K562 (cell line): ENCODE measurements at regions not wholly inside any gene's neighbourhood (a gene's known extent, or its start where the extent isn't known, plus 50 kb on each side); places are given as distances from the start of the nearest gene placed in this dataset.

Source experiments
- ATAC-seq: fragments of 200-7000 bp; cut with Tn5 transposase; 3 replicates; pipeline ENCODE4 v1.9.1; 2020; ENCODE audit warnings: moderate library complexity
- BruUV-seq: library from RNA; stranded (reverse); fragments of 400-500 nt; replicated peaks from 2 replicates; lab custom pipeline; 2021; lab: Mats Ljungman, UMichigan
- CTCF ChIA-PET: fragments of 300-600 bp; formaldehyde crosslinking; extraction: SDS; loops from one replicate; lab custom pipeline; 2021; ENCODE audit warnings: low intra/inter-chr PET ratio; lab: Yijun Ruan, JAX
- POLR2A ChIA-PET: fragments of 300-600, 350-650 bp; sonication (Branson Sonifier 250); formaldehyde crosslinking; extraction: SDS; loops from one replicate; lab custom pipeline; 2021; ENCODE audit warnings: antibody characterized with exemption, inconsistent platforms; lab: Yijun Ruan, JAX
- DNase-seq, 4 experiments: peaks; one replicate each; pipeline versions ENCODE4 v3.0.0 to v3.0.0-alpha.2; 2011 to 2018; ENCODE audit warnings: low spot score in 3 of 4, mixed read lengths in 3 of 4; ENCODE audit errors: extremely low read depth in 1 of 4
- FAIRE-seq: peaks from 2 replicates; lab custom pipeline; 2011; peaks lifted over from hg19 to GRCh38; lab: Jason Lieb, UNC
- H2AFZ ChIP-seq: 2 replicates; pipeline ENCODE4 v1.6.0; 2011; ENCODE audit warnings: low read depth, low read length, control low read depth, inconsistent platforms
- H3K27ac ChIP-seq: fragments of 200-600 bp; 3 replicates; pipeline ENCODE4 v1.8.0; 2011; ENCODE audit warnings: low read depth, mild to moderate bottlenecking, control low read depth, inconsistent platforms, low read length, moderate library complexity, mixed read lengths; ENCODE audit errors: extremely low read depth
- H3K27me3 ChIP-seq, 2 experiments: fragments of 300-600 bp in 1 of 2; 2 replicates in 1 of 2; 3 replicates in 1 of 2; pipeline versions ENCODE4 v1.6.0 to v1.8.0; 2011; ENCODE audit warnings: inconsistent platforms in 2 of 2, low read length in 2 of 2, mild to moderate bottlenecking in 1 of 2, mixed read lengths in 1 of 2, moderate library complexity in 1 of 2; ENCODE audit not compliant: control insufficient read depth in 2 of 2, insufficient read depth in 2 of 2
- H3K36me3 ChIP-seq: fragments of 300-600 bp; 3 replicates; pipeline ENCODE4 v1.8.0; 2011; ENCODE audit warnings: mild to moderate bottlenecking, low read length, inconsistent platforms; ENCODE audit not compliant: control insufficient read depth, insufficient read depth
- H3K4me1 ChIP-seq, 2 experiments: fragments of 200-600 bp in 1 of 2; replicated peaks in 1 of 2; 2 replicates in 1 of 2; 3 replicates in 1 of 2; pipeline versions ENCODE4 v1.5.1 to v1.8.0; 2011; ENCODE audit warnings: inconsistent platforms in 2 of 2, low read length in 2 of 2, mild to moderate bottlenecking in 1 of 2, mixed read lengths in 1 of 2, moderate library complexity in 1 of 2; ENCODE audit not compliant: control insufficient read depth in 2 of 2, insufficient read depth in 2 of 2
- H3K4me2 ChIP-seq: 2 replicates; pipeline ENCODE4 v1.6.1; 2011; ENCODE audit warnings: low read length, control low read depth, inconsistent platforms, mixed read lengths; ENCODE audit not compliant: insufficient read depth
- H3K4me3 ChIP-seq: fragments of 200-600 bp; sonication (generic), shearing (Covaris generic); 2 replicates; pipeline ENCODE4 v1.5.1; 2016; ENCODE audit warnings: control low read depth, inconsistent platforms
- H3K79me2 ChIP-seq: fragments of 200-600 bp; 3 replicates; pipeline ENCODE4 v1.8.0; 2011; ENCODE audit warnings: low read length, inconsistent platforms; ENCODE audit not compliant: control insufficient read depth, insufficient read depth
- H3K9ac ChIP-seq, 2 experiments: 2 replicates each; pipeline versions ENCODE4 v1.6.0 to v1.6.1; 2011; ENCODE audit warnings: low read depth in 2 of 2, low read length in 2 of 2, control low read depth in 1 of 2, inconsistent platforms in 1 of 2, mild to moderate bottlenecking in 1 of 2, mixed read lengths in 1 of 2; ENCODE audit not compliant: insufficient read depth in 1 of 2
- H3K9me1 ChIP-seq: one replicate; pipeline ENCODE4 v1.6.0; 2011; ENCODE audit warnings: inconsistent platforms, mild to moderate bottlenecking, low read length, moderate library complexity; ENCODE audit not compliant: control insufficient read depth, insufficient read depth
- H3K9me3 ChIP-seq: replicated peaks from 2 replicates; pipeline ENCODE4 v1.5.1; 2011; ENCODE audit warnings: low read depth, low read length, inconsistent platforms; ENCODE audit not compliant: control insufficient read depth, insufficient read depth
- H4K20me1 ChIP-seq: replicated peaks from 2 replicates; pipeline ENCODE4 v1.6.1; 2011; ENCODE audit warnings: low read length, inconsistent platforms, mixed read lengths; ENCODE audit not compliant: control insufficient read depth, insufficient read depth
- CHD7 ChIP-seq: fragments of 200-600 bp; sonication (generic); IDR thresholded peaks from one replicate; pipeline ENCODE4 v1.6.1; 2012; ENCODE audit warnings: mild to moderate bottlenecking, low read depth, low read length, inconsistent platforms
- KAT7 ChIP-seq: sonication (generic); formaldehyde crosslinking; IDR thresholded peaks from 2 replicates; pipeline ENCODE4 v1.8.0; 2022; ENCODE audit warnings: missing genetic modification reagents, mild to moderate bottlenecking, borderline replicate concordance
- NBN ChIP-seq: fragments of 450-650 bp; IDR thresholded peaks from 2 replicates; pipeline ENCODE4 v1.6.1; 2016; ENCODE audit warnings: low read depth, mild to moderate bottlenecking
- PTTG1 ChIP-seq: fragments of 450-650 bp; IDR thresholded peaks from 2 replicates; pipeline ENCODE4 v1.6.1; 2016; ENCODE audit warnings: low read depth, mild to moderate bottlenecking, missing genetic modification characterization, missing compliant biosample characterization
- SIN3A ChIP-seq, 2 experiments: fragments of 150-350 bp in 1 of 2; IDR thresholded peaks; 2 replicates each; pipeline ENCODE4 v1.6.1; 2011 to 2016; ENCODE audit warnings: borderline replicate concordance in 2 of 2, low read depth in 2 of 2, low read length in 2 of 2, mild to moderate bottlenecking in 2 of 2, moderate library complexity in 2 of 2; ENCODE audit not compliant: control insufficient read depth in 1 of 2
- SMARCC2 ChIP-seq: fragments of 450-650 bp; IDR thresholded peaks from 2 replicates; pipeline ENCODE4 v1.6.1; 2017; ENCODE audit warnings: antibody characterized with exemption, moderate library complexity, mild to moderate bottlenecking, low read depth
- ZFX ChIP-seq: sonication (generic); formaldehyde crosslinking; IDR thresholded peaks from 2 replicates; pipeline ENCODE4 v1.8.0; 2022; ENCODE audit warnings: mild to moderate bottlenecking, missing genetic modification reagents, moderate library complexity
- ZNF12 ChIP-seq: sonication (generic); formaldehyde crosslinking; IDR thresholded peaks from 2 replicates; pipeline ENCODE4 v1.4.0; 2020; ENCODE audit warnings: mild to moderate bottlenecking, missing genetic modification reagents
- ZNF133 ChIP-seq: fragments of 250-450 bp; sonication (Bioruptor Pico); IDR thresholded peaks from 2 replicates; pipeline ENCODE4 v1.4.0; 2020; ENCODE audit warnings: mild to moderate bottlenecking
- ZNF23 ChIP-seq: fragments of 250-450 bp; sonication (Bioruptor Pico); IDR thresholded peaks from 2 replicates; pipeline ENCODE4 v1.4.0; 2020; ENCODE audit warnings: mild to moderate bottlenecking
- WGBS: fragments of 100-300 bp; shearing (Covaris generic); methylation state at CpG from one replicate; pipeline ENCODE4 v1.1.6; 2016; ENCODE audit warnings: low coverage, mixed read lengths; ENCODE audit not compliant: insufficient coverage; ENCODE audit errors: missing lambda C conversion rate; 5-methylcytosine and 5-hydroxymethylcytosine counted together
- in situ Hi-C: fragments of 300-500 bp; cut with MboI; formaldehyde crosslinking; loops from 4 replicates; pipeline ENCODE4 v1.15.0; 2018; ENCODE audit warnings: inconsistent platforms, mixed read lengths
- intact Hi-C: fragments of 100-400 bp; cut with micrococcal nuclease; formaldehyde crosslinking; loops from 2 replicates; pipeline ENCODE4 v1.14.2; 2022

DNA sequence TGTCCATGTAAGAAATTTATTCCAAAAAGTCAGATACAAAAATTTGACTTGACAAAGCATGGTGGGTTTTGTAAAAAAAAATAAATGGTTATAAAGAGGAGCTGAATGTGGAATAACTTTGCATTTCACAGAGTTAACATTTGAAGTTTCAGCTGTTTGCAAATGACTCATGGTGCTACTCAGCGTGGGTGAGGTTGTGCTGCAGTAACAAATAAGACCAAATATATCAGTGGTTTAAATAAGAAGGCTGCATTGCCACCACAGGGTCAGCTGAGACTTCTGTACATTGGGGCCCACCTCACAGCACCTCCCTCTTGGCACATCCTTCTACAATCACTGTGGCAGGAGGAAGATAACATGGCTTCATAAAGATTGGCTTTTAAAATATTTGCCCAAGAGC is 272.5 kb upstream of the SULF2 start:
- ChIA-PET POLR2A (no interaction called here), CTCF (no interaction called here)
- Histone ChIP-seq H3K4me1 (no peaks in the 10 kb centered on the region), H3K27me3 (no peaks in the 10 kb centered on the region; a peak in 1 of 5 replicates), H3K4me2 (no peak overlapping the region), H3K27ac (no peak overlapping the region), H3K9me3 (no peaks in the 10 kb centered on the region), H3K4me3 (no peak overlapping the region), H3K36me3 (no peaks in the 10 kb centered on the region), H3K9me1 (no peaks in the 10 kb centered on the region), H3K79me2 (no peaks in the 10 kb centered on the region), H3K9ac (no peak overlapping the region), H2AFZ (no peak overlapping the region), H4K20me1 (no peaks in the 10 kb centered on the region)
- no TSS peak for BruUV-seq
- intact Hi-C loops (no loop called here), in situ Hi-C loops (no loop called here)
- WGBS: 0% methylated on average over 1 of the region's 1 CpG
- DNase-seq (no peak), ATAC-seq (no peak), FAIRE-seq (no peak)
- TF ChIP-seq ZFX (no peak), NBN (no peak), CHD7 (no peak), PTTG1 (no peak), SMARCC2 (no peak), SIN3A (IDR thresholded peaks at IDR 0.05; ENCODE audit: borderline replicate concordance in 2 of 2, control insufficient read depth in 1 of 2, low read depth in 2 of 2, low read length in 2 of 2) (no peak), ZNF133 (CRISPR knock-in tag) (no peak), ZNF12 (CRISPR knock-in tag) (peak; percentile 85), KAT7 (no peak), ZNF23 (CRISPR knock-in tag) (no peak)
